ENCODE measurements at regions not wholly inside any gene's neighbourhood (a gene's known extent, or its start where the extent isn't known, plus 50 kb on each side); places are given as distances from the start of the nearest gene placed in this dataset.

DNA sequence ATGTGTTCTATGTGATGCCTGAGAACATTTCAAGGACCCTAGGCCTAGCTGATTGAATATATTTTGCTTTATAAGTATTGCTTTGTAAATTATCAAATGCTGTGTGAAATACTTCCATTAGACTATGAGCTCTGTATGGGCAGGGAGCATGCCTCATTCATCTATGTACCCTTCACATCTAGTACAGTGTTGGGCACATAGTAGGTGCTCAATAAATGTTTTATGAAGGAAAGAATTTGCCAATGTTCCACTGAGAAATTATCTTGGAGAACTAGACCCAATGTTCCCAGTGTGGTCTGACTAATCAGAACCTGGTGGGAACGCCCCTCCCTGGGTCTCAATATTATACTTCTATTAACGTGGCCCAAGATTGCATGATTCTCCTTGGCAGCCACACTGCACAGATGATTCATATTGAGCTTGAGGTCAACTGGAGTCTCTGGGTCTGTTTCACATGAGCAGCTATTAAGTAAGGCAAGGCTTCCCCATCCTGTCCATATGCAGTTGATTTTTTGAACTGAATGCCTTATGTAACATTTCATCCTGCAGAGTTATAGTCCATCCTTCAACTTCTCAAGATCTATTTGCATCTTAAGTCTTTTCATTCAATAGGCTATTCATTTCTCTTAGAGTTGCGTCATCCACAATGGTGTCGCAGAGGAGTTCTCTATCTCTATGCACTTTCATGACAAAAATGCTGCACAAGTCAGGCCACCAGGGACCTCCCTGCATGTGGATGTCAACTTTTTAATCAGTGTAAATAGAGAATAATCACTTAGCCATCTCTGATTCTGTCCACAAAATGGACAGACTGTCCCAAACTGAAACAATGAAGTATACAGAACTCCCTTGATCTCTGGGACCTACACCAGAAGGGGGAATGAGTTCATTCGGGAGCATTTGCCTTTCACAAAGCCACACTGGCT lies 257.6 kb downstream of the CYP26B1 start:
- TF ChIP-seq NR2C2 (CRISPR knock-in tag; IDR thresholded peaks at IDR 0.05) (no peak), NR2C2 (tag; IDR thresholded peaks at IDR 0.05) (no peak), ELF4 (CRISPR knock-in tag; IDR thresholded peaks at IDR 0.05) (no peak), POLR2A (conservative IDR thresholded peaks at IDR 0.05) (no peak), NFIC (IDR thresholded peaks at IDR 0.05) (no peak), NCOA6 (IDR thresholded peaks at IDR 0.05) (no peak), ZZZ3 (IDR thresholded peaks at IDR 0.05) (no peak)
- TF ChIP-seq, protein P1, sequence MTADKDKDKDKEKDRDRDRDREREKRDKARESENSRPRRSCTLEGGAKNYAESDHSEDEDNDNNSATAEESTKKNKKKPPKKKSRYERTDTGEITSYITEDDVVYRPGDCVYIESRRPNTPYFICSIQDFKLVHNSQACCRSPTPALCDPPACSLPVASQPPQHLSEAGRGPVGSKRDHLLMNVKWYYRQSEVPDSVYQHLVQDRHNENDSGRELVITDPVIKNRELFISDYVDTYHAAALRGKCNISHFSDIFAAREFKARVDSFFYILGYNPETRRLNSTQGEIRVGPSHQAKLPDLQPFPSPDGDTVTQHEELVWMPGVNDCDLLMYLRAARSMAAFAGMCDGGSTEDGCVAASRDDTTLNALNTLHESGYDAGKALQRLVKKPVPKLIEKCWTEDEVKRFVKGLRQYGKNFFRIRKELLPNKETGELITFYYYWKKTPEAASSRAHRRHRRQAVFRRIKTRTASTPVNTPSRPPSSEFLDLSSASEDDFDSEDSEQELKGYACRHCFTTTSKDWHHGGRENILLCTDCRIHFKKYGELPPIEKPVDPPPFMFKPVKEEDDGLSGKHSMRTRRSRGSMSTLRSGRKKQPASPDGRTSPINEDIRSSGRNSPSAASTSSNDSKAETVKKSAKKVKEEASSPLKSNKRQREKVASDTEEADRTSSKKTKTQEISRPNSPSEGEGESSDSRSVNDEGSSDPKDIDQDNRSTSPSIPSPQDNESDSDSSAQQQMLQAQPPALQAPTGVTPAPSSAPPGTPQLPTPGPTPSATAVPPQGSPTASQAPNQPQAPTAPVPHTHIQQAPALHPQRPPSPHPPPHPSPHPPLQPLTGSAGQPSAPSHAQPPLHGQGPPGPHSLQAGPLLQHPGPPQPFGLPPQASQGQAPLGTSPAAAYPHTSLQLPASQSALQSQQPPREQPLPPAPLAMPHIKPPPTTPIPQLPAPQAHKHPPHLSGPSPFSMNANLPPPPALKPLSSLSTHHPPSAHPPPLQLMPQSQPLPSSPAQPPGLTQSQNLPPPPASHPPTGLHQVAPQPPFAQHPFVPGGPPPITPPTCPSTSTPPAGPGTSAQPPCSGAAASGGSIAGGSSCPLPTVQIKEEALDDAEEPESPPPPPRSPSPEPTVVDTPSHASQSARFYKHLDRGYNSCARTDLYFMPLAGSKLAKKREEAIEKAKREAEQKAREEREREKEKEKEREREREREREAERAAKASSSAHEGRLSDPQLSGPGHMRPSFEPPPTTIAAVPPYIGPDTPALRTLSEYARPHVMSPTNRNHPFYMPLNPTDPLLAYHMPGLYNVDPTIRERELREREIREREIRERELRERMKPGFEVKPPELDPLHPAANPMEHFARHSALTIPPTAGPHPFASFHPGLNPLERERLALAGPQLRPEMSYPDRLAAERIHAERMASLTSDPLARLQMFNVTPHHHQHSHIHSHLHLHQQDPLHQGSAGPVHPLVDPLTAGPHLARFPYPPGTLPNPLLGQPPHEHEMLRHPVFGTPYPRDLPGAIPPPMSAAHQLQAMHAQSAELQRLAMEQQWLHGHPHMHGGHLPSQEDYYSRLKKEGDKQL (CRISPR knock-in tag; IDR thresholded peaks at IDR 0.05; ENCODE audit: borderline replicate concordance), result no peak
- TF ChIP-seq, protein P2, sequence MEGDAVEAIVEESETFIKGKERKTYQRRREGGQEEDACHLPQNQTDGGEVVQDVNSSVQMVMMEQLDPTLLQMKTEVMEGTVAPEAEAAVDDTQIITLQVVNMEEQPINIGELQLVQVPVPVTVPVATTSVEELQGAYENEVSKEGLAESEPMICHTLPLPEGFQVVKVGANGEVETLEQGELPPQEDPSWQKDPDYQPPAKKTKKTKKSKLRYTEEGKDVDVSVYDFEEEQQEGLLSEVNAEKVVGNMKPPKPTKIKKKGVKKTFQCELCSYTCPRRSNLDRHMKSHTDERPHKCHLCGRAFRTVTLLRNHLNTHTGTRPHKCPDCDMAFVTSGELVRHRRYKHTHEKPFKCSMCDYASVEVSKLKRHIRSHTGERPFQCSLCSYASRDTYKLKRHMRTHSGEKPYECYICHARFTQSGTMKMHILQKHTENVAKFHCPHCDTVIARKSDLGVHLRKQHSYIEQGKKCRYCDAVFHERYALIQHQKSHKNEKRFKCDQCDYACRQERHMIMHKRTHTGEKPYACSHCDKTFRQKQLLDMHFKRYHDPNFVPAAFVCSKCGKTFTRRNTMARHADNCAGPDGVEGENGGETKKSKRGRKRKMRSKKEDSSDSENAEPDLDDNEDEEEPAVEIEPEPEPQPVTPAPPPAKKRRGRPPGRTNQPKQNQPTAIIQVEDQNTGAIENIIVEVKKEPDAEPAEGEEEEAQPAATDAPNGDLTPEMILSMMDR (IDR thresholded peaks at IDR 0.05 in 2 of 3, conservative IDR thresholded peaks at IDR 0.05 in 1 of 3; ENCODE audit: insufficient read depth in 2 of 3, low read depth in 1 of 3, low read length in 3 of 3), result no peak

Measured in K562 (cell line).